HFFc6 (cell line): ENCODE measurements at regions not wholly inside any gene's neighbourhood (a gene's known extent, or its start where the extent isn't known, plus 50 kb on each side); places are given as distances from the start of the nearest gene placed in this dataset.
"Not testable (repeated sequence)": the region's sequence is repeated elsewhere in the genome, so short reads cannot be mapped to it uniquely, and the experiment has no call there.

Source experiments
- DNase-seq: peaks from one replicate; pipeline ENCODE4 v3.0.0-alpha.2; 2018
- H3K27ac Mint-ChIP-seq: 2 replicates; pipeline ENCODE4 v1.8.0; 2020; ENCODE audit warnings: mild to moderate bottlenecking, mixed read lengths
- H3K27me3 Mint-ChIP-seq: 2 replicates; pipeline ENCODE4 v1.8.0; 2021; ENCODE audit warnings: mild to moderate bottlenecking, moderate library complexity, mixed read lengths; ENCODE audit not compliant: insufficient read depth
- H3K36me3 Mint-ChIP-seq: 2 replicates; pipeline ENCODE4 v1.8.0; 2021; ENCODE audit warnings: low read depth, mixed read lengths
- H3K4me1 Mint-ChIP-seq: 2 replicates; pipeline ENCODE4 v1.8.0; 2020; ENCODE audit warnings: low read depth, mixed read lengths
- H3K4me3 Mint-ChIP-seq: 2 replicates; pipeline ENCODE4 v1.8.0; 2020; ENCODE audit warnings: mild to moderate bottlenecking, moderate library complexity, mixed read lengths
- H3K9me3 Mint-ChIP-seq: 2 replicates; pipeline ENCODE4 v1.8.0; 2020; ENCODE audit warnings: mild to moderate bottlenecking, mixed read lengths
- TF ChIP-seq, protein P1 (sequence below): fragments of 200-600 bp; sonication (generic); IDR thresholded peaks from 2 replicates; pipeline ENCODE4 v1.5.0; 2021; ENCODE audit warnings: antibody characterized with exemption, mild to moderate bottlenecking

- Mint-ChIP-seq H3K9me3 (peaks cover 28% of the 10 kb centered on the region), H3K27ac (no peak overlapping the region), H3K4me3 (no peak overlapping the region), H3K36me3 (0 out of 2 replicates have a peak, but pooled peaks cover 4% of the 10 kb centered on the region), H3K4me1 (no peaks in the 10 kb centered on the region), H3K27me3 (no peaks in the 10 kb centered on the region; the same call in 1 of the 2 replicates)
- no peak for DNase-seq
- TF ChIP-seq, protein P1, sequence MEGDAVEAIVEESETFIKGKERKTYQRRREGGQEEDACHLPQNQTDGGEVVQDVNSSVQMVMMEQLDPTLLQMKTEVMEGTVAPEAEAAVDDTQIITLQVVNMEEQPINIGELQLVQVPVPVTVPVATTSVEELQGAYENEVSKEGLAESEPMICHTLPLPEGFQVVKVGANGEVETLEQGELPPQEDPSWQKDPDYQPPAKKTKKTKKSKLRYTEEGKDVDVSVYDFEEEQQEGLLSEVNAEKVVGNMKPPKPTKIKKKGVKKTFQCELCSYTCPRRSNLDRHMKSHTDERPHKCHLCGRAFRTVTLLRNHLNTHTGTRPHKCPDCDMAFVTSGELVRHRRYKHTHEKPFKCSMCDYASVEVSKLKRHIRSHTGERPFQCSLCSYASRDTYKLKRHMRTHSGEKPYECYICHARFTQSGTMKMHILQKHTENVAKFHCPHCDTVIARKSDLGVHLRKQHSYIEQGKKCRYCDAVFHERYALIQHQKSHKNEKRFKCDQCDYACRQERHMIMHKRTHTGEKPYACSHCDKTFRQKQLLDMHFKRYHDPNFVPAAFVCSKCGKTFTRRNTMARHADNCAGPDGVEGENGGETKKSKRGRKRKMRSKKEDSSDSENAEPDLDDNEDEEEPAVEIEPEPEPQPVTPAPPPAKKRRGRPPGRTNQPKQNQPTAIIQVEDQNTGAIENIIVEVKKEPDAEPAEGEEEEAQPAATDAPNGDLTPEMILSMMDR, result no peak
Observed at GRCh38 chr15:24784506-24784905, 108.9 kb downstream of the NPAP1 start.

DNA sequence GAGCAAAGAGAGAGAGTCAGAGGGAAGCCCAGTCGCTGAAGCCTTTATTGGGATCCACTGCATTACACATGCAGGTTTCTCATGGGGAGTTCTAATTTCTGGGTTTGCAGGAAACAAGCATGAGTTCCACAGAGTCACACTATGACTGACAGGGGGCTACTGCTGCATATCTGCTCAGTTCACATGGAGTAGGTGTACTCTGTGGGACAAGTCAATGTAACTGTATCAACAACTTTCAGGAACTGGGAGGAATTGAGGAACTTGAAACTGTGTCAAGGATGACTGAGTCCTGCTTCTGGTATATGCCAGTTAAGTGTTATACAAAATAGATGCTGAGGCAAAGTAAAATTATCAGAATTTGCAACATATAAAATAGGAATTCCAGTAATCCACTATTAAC is 110.8 kb downstream of the NPAP1 start:
- Mint-ChIP-seq H3K27ac (no peak overlapping the region), H3K9me3 (peaks cover 35% of the 10 kb centered on the region), H3K4me1 (no peaks in the 10 kb centered on the region), H3K4me3 (no peak overlapping the region), H3K36me3 (0 out of 2 replicates have a peak, but pooled peaks cover 4% of the 10 kb centered on the region), H3K27me3 (no peaks in the 10 kb centered on the region)
- no peak for DNase-seq
- TF ChIP-seq, protein P1, result no peak

- H3K36me3 Mint-ChIP-seq, H3K27ac Mint-ChIP-seq: not testable (repeated sequence)
- H3K9me3 Mint-ChIP-seq, result peaks cover 33% of the 10 kb centered on the region
Observed at GRCh38 chr15:24802624-24803023, 127.0 kb downstream of the NPAP1 start.

GRCh38 chr15:24819680-24820079 is 135.1 kb upstream of the SNRPN start:
- no peak for DNase-seq
- no peaks in the 10 kb centered on the region for H3K36me3 Mint-ChIP-seq
- H3K27ac Mint-ChIP-seq, result no peak overlapping the region
- no peaks in the 10 kb centered on the region for H3K4me1 Mint-ChIP-seq
- no peak overlapping the region for H3K4me3 Mint-ChIP-seq
- TF ChIP-seq, protein P1, result no peak
- no peaks in the 10 kb centered on the region; the same call in 1 of the 2 replicates for H3K27me3 Mint-ChIP-seq
- peaks cover 23% of the 10 kb centered on the region; the same call in 1 of the 2 replicates for H3K9me3 Mint-ChIP-seq

More at GRCh38 chr15:24802624-24803023, 127.0 kb downstream of the NPAP1 start:
- not testable (repeated sequence) for H3K4me1 Mint-ChIP-seq, H3K27me3 Mint-ChIP-seq, DNase-seq, H3K4me3 Mint-ChIP-seq

DNA sequence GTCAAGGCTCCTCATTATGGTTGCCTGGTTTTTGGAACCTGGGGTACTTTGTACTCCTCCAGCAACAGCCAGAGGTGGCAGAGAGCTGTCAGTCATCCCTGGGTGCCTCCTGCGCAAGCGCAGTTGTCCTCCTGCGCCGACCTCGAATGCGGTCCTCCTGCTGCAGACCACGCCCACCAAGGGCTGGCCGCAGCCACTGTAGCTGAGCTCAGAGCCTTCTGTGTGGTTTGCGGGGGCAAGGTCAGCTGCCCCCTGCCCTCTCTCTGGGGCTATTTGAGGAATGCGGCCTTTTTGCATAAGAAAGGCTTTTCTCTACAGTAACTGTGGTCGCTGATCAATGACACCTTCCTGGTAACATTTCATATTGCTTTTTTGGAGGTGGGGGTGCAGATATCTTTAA is 131.3 kb upstream of the SNRPN start:
- DNase-seq, result no peak
- no peaks in the 10 kb centered on the region for H3K36me3 Mint-ChIP-seq
- TF ChIP-seq, protein P1, result no peak
- H3K4me1 Mint-ChIP-seq, result no peaks in the 10 kb centered on the region
- H3K27ac Mint-ChIP-seq, result no peak overlapping the region
- H3K27me3 Mint-ChIP-seq, result no peaks in the 10 kb centered on the region
- H3K4me3 Mint-ChIP-seq, result no peak overlapping the region
- peaks cover 6% of the 10 kb centered on the region; the same call in 1 of the 2 replicates for H3K9me3 Mint-ChIP-seq

DNA sequence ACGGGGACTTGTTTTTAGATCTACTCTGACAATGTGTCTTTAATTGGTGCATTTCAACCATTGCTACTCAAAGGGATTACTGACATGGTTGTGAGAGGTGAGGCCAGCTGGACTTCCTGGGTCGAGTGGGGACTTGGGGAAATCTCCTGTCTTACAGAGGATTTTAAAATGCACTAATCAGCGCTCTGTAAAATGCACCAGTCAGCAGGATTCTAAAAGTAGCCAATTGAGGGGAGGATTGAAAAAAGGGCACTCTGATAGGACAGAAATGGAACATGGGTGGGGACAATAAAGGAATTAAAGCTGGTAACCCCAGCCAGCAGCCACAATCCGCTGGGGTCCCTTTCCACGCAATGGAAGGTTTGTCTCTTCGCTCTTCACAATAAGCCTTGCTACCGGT is 122.5 kb upstream of the SNRPN start:
- TF ChIP-seq, protein P1, result no peak
- no peak overlapping the region for H3K27ac Mint-ChIP-seq
- peaks cover 38% of the 10 kb centered on the region for H3K9me3 Mint-ChIP-seq
- H3K4me3 Mint-ChIP-seq, result no peak overlapping the region
- H3K27me3 Mint-ChIP-seq, result no peaks in the 10 kb centered on the region
- DNase-seq, result no peak
- H3K4me1 Mint-ChIP-seq, result no peaks in the 10 kb centered on the region
- no peaks in the 10 kb centered on the region; the same call in none of the 2 replicates for H3K36me3 Mint-ChIP-seq
